ENCODE measurements at regions not wholly inside any gene's neighbourhood (a gene's known extent, or its start where the extent isn't known, plus 50 kb on each side); places are given as distances from the start of the nearest gene placed in this dataset.
A peak's percentile ranks its signal among the peaks of the same experiment; 100 is the strongest.

- no peak for DNase-seq (ENCODE audit: low read depth)
These were observed 167.5 kb upstream of the FREM2 start for GRCh38 chr13:38519229-38519911.

GRCh38 chr13:38520041-38520440 is 166.8 kb upstream of the FREM2 start:
- DNase-seq (ENCODE audit: low read depth) = no peak

DNA sequence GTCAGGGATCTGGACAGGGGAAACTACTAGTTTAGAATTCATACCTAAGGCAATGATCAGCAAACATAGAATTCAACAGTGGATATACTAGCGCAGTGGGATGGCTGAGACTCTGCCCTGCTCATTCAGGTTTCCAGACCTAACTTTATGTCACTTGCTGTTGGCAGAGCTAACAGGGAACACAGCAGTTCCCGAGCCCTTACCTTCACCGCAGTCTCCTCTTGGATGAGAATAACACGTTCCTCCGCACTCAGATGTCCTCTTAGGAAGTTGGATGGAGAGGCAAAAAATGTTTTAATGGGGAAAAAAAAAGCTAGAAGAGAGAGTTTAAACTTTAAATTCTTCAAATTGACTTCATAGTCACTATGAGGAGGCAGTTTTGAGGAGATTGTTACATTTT is 159.7 kb upstream of the FREM2 start:
- no peak for DNase-seq (ENCODE audit: low read depth)

- peak; percentile 30 for DNase-seq (ENCODE audit: low read depth)
These were observed 157.9 kb upstream of the FREM2 start for GRCh38 chr13:38528986-38529385.

- peak; percentile 29 for DNase-seq (ENCODE audit: low read depth)
These were observed 156.4 kb upstream of the FREM2 start for GRCh38 chr13:38530492-38530891.

DNA sequence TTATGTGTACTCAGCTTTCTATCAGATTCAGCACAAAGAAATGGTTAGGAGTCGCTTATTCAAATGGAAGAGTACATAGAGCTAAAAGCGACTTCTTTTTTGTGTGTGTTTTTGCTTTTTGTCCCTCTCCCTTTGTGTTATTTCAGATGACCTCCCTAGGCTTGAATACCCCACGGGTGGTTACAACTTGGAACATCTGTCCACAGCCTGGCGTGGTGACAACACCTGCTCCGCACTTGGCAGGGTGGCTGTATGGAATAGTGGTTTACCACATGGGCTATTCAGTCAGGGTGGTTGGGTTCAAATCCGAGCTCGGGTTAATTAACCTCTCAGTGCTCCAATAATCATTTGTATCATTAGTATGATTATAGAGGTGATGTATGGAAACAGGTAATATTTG is 151.6 kb upstream of the FREM2 start:
- no peak for DNase-seq (ENCODE audit: low read depth)

GRCh38 chr13:38537051-38537450 is 149.8 kb upstream of the FREM2 start:
- no peak for DNase-seq (ENCODE audit: low read depth)

DNA sequence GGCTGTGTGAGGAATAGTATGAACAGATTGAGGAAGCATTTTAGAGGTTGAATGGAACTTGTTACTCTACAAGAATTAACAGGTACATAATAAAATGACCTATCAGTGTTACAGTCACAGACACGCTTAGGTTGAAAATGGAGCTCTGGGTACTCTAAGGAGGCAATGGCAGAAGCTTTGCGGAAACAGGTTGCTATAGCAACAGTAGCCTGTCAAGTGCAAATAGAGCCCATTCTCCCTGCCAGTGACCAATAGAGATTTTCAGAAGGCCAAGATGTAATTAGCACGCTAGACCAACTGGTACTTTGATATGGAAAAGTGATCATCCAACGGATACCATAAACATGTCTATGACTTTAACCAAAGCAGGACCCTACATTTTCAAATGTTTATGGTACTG is 148.5 kb upstream of the FREM2 start:
- DNase-seq (ENCODE audit: low read depth) = no peak

DNA sequence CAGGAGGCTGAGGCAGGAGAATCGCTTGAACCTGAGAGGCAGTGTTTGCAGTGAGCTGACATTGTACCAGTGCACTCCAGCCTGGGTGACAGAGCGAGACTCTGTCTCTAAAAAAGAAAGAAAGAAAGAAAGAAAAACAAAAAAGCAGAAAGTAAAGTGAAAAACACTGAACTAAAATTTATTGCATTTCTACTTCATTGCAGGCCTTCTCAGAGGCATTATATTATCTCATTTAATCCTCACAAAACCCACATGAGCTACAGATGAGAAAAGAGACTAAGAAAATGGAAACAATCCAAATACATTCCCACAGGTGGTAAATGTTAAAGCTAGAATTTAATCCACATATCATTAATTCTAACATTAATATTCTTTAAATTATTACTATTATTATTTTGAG is 147.2 kb upstream of the FREM2 start:
- no peak for DNase-seq (ENCODE audit: low read depth)

DNA sequence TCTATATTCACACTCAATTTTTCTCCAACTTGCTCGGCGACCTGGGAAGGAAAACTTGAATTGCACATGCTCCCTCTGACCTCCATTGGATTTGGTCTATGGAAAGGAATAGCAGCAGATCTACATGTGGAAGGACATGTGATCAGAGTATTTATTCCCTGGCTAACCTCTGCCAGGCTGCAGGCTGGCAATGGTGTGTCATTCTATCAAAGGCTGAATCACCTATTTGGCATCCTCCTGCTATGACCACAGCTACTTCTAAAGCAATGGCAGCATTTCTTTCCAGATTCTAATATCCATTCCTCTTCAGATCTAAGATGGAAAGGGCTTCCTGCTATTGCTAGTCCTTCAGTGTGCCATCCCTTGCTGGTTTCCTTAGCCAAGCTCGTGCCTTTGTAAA is 144.3 kb upstream of the FREM2 start:
- DNase-seq (ENCODE audit: low read depth) = peak; percentile 84

DNA sequence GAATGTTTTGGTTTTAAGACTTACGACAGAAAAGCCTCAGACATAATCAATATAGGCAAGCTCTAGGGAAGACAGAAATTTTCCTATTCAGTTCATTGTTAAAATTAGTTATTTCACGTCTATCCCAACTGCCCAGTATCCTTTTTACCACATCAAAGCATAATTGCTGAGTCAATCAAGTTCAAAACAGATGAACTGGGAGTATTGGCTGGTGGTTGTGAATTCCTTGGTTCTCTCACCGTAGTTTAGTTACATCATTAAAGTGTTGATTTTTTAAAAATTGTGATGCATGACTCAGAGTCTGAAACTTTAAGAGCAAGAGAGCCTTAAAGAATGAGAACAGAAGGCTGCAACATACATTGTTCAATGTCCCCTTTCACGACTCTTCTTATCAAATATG is 143.3 kb upstream of the FREM2 start:
- peak; percentile 75 for DNase-seq (ENCODE audit: low read depth)

GRCh38 chr13:38563739-38564138 is 123.1 kb upstream of the FREM2 start:
- DNase-seq (ENCODE audit: low read depth) = no peak

- DNase-seq (ENCODE audit: low read depth) = no peak
These were observed 122.4 kb upstream of the FREM2 start for GRCh38 chr13:38564256-38565150.

DNA sequence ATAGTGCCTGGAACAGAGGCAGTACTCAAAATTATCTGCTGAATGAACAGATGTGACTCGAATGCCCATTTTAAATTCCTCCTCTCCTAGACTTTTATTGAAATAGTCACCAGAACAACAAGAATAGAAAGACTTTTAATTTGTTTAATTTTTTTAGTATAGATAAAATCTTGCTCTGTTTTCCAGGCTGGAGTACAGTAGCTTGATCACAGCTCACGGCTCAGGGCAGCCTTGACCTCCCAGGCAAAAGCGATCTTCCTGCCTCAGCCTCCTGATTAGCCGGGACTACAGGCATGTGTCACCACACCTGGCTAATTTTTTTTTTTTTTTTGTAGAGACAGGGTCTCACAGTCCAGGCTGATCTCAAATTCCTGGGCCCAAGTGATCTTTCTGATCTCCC is 120.9 kb upstream of the FREM2 start:
- DNase-seq (ENCODE audit: low read depth) = no peak

DNA sequence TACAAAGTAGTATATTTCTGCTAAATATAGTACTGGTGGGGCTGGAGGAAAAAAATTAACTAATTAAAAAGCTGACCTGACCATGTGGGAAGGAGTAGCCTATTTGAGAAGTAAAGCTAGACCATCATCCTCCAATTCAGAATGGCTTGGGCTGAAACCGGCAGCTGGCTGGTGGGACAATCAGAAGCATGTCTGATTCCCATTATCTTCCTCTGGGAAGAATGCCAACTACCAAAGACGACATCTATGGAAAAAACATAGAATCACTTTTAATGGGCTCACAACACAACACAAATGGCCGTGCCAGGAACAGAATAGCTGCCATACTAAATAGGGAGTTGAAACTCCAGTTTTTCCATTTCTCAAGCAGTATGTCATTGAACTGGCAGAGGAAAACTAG is 120.4 kb upstream of the FREM2 start:
- DNase-seq (ENCODE audit: low read depth) = peak; percentile 18

DNA sequence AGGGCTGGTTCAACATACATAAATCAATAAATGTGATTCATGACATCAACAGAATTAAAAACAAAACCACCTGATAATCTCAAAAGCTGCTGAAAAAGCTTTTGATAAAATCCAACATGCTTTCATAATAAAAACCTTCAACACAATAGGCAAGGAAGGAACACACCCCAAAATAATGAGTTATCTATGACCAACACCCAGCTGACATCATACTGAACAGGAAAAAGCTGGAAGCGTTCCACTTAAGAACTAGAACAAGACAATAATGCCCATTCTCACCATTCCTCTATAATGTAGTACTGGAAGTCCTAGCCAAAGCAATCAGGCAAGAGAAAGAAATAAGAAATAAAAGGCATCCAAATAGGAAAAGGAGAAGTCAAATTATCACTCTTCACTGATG is 116.2 kb upstream of the FREM2 start:
- DNase-seq (ENCODE audit: low read depth) = no peak

DNA sequence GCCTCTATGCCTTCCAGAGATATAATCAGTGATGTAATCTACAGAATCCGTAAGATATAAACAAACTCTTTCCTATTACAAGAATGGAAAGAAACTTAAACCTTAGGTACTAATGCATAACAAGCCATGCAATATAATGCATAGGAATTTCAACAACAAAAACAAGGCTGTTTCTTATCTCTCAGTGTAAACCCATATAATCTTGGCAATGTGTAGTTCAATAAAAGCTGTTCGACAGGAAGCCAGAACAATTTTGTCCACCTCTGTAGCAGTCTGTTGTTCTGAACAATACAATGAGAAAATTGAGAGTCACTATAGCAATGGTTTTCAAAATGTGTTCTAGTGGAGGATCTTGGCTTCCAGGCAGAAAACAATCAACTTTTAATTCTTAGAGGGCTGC is 111.5 kb upstream of the FREM2 start:
- no peak for DNase-seq (ENCODE audit: low read depth)

DNA sequence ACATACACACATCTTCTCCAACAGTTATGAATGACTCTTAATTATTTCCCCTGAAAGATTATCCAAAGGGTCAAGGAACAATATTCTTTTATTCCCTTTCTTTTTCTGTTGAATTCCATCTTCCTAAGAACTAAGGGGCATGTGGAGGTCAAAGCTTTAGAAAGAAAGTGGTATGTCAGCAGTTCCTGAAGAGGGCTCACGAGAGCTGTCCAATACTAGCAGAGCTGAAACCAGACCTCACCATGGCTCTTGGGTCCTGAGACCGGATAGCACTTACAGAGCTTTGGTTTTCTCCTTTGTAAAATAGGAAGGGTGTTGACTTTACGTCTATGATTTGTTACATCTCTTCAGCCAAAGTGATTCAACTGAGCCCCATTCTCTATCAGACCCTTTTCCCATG is 109.8 kb upstream of the FREM2 start:
- DNase-seq (ENCODE audit: low read depth) = peak; percentile 17

GRCh38 chr13:38582133-38582532 is 104.7 kb upstream of the FREM2 start:
- DNase-seq (ENCODE audit: low read depth) = peak; percentile 57

DNA sequence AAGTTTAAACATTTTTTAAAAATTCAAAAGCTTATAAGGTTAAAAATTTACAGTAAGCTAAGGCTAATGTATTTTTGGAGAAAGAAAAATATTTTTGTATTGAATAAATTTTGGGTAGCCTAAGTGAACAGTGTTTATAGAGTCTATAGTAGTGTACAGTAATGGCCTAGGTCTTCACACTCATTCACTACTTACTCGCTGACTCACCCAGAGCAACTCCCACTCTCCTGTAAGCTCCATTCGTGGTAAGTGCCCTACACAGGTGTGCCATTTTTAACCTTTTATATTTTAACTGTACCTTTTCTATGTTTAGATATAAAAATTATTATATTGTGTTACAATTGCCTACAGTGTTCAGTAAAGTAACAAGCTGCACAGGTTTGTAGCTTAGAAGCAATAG is 96.6 kb upstream of the FREM2 start:
- no peak for DNase-seq (ENCODE audit: low read depth)

GRCh38 chr13:38590796-38591507 is 95.9 kb upstream of the FREM2 start:
- no peak for DNase-seq (ENCODE audit: low read depth)

GRCh38 chr13:38602266-38602665 is 84.6 kb upstream of the FREM2 start:
- peak; percentile 61 for DNase-seq (ENCODE audit: low read depth)

Data from M059J (cell line).